ENCODE measurements at regions not wholly inside any gene's neighbourhood (a gene's known extent, or its start where the extent isn't known, plus 50 kb on each side); places are given as distances from the start of the nearest gene placed in this dataset.

DNA sequence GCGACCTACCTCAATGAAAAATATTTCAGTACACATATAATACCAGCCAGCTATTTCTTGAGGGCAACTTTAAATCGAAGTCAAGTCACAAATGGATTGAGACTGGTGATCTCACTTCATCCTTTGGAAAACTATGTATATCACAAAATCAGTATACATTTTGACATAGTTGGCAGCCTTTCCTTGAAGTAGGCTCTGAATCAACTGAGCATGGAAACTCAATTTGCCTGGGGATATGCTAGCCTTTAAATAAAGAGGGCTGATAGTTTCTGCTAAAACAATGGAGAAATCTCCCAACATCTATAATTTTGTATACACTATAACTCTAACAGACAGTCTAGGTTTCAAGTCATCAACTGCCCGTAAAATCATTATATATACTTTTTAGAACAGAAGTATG, 282.8 kb upstream of the TENM3 start:
- TF ChIP-seq GABPA (IDR thresholded peaks at IDR 0.05; ENCODE audit: low read depth) = no peak
- TF ChIP-seq, protein P1, sequence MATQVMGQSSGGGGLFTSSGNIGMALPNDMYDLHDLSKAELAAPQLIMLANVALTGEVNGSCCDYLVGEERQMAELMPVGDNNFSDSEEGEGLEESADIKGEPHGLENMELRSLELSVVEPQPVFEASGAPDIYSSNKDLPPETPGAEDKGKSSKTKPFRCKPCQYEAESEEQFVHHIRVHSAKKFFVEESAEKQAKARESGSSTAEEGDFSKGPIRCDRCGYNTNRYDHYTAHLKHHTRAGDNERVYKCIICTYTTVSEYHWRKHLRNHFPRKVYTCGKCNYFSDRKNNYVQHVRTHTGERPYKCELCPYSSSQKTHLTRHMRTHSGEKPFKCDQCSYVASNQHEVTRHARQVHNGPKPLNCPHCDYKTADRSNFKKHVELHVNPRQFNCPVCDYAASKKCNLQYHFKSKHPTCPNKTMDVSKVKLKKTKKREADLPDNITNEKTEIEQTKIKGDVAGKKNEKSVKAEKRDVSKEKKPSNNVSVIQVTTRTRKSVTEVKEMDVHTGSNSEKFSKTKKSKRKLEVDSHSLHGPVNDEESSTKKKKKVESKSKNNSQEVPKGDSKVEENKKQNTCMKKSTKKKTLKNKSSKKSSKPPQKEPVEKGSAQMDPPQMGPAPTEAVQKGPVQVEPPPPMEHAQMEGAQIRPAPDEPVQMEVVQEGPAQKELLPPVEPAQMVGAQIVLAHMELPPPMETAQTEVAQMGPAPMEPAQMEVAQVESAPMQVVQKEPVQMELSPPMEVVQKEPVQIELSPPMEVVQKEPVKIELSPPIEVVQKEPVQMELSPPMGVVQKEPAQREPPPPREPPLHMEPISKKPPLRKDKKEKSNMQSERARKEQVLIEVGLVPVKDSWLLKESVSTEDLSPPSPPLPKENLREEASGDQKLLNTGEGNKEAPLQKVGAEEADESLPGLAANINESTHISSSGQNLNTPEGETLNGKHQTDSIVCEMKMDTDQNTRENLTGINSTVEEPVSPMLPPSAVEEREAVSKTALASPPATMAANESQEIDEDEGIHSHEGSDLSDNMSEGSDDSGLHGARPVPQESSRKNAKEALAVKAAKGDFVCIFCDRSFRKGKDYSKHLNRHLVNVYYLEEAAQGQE (IDR thresholded peaks at IDR 0.05; ENCODE audit: insufficient replicate concordance, low read depth) = no peak
- TF ChIP-seq CTCF (IDR thresholded peaks at IDR 0.05; ENCODE audit: insufficient read depth, low read length) = no peak
- TF ChIP-seq POLR2AphosphoS5 (IDR thresholded peaks at IDR 0.05; ENCODE audit: low read depth) = no peak
- no peak for TF ChIP-seq SPI1 (IDR thresholded peaks at IDR 0.05; ENCODE audit: borderline replicate concordance, low read depth)

Measured in HL-60 (cell line).